ENCODE measurements at regions not wholly inside any gene's neighbourhood (a gene's known extent, or its start where the extent isn't known, plus 50 kb on each side); places are given as distances from the start of the nearest gene placed in this dataset.

DNA sequence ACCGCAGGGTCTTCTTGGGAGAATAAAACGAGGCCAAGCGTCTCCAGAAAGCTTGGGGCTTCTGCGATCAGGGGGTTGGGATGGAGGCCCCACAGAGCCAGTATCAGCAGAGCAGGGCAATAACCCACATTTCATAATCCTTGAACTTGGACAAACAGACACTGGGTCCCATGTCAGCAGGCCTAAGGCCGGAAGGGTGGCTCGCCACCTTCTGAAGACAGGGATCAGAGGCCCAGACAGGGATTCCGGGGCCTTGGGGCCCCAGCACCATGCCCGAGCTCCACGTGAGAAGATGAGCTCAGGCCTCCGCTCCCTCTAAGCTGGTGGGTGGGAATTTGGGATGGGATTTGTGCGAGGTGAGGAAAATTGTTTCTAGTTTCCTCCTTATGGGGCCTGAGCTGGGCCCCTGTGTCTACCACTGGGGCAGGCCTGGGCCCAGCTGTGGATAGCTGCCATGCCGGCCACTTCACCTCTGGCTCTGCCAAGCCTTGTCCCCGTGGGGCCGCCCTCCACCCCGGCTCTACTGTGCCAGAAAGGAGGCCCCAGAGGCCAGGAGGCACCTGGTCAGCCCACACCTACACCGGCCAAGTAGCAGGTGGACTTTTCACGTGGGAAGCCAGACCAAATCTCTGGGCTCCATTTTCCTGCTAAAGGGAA lies 67.2 kb upstream of the DLK1 start:
- no peak for DNase-seq

DNA sequence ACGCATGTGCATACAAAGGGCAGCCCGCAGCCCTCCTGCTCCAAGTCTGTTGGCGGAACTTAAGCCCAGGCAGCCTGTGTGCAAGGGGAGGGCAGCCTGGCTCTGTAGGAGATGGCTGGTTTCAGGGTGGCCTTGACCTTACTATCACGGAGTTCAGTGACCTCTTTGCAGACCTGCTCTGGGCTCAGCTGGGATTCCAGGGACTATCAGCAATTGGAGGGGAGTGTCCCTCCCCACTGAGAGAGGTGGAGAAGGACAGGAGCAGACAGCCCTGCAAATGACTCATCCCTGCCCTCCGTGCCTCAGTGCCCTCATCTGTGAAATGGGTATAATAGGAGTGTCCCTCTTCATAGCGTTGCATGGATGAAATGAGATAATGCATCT lies 66.2 kb upstream of the DLK1 start:
- no peak for DNase-seq

DNA sequence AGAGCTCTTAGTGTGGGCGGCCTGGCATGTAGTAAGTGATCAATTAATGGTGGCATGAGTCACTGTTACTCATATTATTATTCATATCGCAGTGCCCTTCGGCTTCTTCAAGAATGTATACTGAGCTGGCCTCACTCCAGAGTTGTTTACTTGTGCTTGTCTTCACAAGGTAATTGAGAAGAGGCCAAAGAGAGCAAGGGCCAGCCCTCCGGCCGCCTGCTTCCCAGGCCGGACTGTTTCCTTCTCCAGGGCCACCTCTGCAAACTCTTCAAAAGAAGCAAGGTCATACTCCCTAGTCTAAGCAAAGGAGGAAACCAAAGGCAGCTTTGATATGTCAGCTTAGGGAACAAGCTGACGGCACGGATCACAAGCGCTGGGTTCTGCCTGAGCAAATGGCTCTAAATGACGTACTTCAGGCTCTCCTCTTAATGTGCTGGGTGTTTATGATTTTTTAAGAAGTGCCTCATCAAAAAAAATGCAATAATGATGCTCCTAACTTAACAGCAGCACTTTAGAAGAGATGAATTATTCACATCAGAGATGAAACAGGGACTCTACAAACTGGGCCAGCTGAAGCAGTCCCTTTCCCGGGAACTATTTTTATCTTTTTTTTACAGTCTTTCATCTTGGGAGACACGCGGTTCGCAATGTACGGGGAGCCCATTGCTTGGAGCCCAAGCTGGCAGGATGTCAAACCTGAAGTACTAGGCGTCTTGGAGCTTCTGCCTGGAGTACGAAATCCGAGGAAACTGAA lies 65.6 kb upstream of the DLK1 start:
- DNase-seq, result no peak

DNA sequence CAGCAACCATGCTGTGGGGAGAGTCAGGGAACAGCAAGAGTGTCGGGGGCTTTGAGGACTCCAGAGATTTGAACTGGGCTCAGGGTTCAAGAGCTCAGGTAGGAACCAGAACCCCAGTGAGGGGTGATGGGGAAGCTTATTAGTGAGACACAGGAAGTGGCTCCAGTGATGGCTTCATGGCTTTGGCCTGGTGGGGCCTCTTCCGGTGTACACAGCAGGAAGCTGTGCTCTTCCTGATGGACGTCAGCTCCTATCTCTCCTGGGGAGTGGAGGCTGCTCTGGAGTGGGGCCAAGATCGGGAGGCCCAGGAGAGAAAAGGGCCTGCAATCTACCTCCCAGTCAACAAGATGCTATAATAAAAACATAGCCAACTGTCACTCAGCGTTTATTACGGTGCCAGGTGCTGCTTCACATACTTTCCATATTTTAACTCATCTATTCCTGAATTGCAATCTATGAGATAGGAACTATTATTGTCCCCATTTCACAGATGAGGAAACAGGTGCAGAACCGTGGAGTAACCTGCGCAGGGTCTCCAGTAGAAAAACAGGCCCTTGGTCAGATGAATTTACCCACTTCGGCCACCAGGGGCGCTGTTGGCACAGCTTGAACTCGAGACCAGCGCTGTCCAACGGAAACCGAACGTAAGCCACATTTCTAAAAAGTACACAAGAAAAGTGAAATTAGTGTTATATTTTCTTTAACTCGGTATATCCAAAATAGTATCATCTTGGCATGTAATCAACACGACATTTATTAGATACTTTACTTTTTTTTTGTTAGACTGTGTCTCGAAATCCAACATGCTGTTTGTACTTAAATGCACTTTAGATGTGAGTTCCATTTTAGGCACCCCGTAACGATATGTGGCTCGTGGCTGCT lies 63.6 kb upstream of the DLK1 start:
- peak; percentile 32 for DNase-seq

DNA sequence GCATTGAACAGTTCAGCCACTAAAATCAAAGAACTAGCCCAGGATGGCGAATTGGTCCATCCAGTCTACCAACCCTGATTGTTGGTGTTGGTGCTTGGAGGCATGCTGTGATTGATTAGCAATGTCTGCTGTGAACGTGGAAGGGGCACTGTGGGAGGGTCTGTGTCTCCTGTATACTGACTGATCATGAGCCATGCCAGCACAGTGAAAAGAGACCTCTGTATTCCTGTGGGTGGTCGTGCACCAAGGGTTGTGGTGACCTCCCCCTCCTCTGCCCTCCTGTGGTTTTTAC lies 63.0 kb upstream of the DLK1 start:
- DNase-seq, result no peak

DNA sequence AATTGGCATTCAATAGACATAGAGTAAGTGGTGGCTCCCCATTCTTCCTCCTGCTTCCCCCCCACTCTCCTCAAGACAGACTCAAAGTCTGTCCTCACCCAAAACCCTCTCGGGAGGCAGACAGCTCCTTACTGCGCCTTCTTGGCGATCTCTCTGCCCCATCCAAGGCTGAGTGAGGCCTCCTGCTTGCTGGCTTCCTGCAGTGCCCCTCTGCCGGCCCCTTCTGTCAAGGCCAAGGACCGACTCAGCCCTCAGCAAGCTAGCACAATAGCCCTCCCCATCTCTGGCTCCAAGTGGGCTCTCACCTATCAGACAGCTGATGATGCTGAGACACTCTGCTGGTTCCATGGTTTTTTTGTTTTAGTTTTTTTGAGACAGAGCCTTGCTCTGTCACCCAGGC lies 62.5 kb upstream of the DLK1 start:
- no peak for DNase-seq

DNA sequence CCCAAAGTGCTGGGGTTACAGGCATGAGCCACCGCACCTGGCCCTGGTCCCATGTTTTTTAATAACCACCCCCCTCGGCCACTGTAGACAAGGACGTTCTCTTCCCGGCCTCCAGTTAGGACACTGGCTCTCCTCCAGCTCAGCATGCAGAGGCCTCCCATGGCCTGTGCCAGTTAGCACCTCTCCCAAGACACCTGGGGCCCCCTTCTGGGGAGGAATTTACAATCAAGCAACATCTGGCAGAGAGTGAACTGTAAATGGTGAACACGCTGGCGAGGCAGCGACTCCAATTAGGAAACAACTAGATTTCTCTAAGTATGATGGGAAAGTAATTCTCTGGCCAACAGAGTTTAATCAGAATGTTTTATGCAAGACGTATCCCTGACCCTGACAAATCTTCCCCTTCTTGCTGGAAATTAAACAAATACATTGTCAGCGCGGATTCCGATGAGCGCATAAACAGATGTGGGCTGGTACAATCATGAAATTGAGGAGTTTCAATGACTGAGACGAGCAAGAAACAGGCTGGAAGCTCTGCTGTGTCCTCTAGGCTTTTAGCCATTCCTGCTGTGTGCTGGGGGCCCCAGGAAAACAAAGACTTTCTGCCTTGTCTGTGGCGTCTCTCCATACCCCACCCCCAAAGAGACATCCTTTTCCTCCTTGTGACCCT lies 61.7 kb upstream of the DLK1 start:
- no peak for DNase-seq

DNA sequence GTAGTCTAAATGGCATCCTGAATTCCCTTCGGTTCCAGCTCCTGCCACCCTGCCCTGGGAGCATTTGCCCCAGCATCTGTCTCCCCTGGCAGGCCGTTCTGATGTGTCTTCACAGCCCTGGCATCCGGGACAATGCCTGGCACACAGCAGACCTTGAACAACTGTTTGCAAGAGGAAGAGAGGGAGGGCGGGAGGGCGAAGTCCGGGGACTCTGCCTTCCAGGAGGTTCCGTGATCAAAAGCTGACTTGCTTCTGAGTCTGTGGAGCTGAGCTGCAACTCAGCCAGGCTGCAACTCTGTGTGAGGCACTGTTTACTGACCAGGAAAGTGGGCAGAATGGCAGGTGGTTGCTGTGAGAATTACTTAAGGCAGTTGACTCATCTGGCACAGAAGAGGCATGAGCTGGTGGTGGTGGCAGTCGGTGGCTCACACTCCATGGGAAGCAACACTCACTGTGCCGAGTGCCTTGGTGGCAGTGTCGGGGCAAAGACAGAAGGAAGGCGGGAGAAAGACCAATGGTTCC lies 61.1 kb upstream of the DLK1 start:
- DNase-seq, result no peak

DNA sequence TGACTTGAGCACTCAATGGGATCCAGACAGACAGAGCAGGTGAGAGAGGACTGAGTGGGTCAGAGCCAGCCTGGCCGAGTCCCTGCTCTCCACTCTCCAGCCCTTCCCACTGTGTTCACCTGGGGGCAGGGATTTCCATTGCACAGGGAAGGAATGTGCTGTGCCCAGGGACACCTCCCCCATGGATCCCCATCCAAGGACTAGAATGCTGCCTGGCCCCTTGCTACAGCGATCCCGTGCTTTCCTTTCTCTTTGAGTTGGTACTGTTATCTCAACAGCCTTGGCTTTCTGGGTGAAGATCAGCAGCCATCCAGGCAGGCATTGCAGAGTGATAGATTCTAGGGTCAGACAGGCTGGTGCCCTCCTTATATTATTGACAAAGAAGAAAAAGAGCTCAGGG lies 60.3 kb upstream of the DLK1 start:
- no peak for DNase-seq

DNA sequence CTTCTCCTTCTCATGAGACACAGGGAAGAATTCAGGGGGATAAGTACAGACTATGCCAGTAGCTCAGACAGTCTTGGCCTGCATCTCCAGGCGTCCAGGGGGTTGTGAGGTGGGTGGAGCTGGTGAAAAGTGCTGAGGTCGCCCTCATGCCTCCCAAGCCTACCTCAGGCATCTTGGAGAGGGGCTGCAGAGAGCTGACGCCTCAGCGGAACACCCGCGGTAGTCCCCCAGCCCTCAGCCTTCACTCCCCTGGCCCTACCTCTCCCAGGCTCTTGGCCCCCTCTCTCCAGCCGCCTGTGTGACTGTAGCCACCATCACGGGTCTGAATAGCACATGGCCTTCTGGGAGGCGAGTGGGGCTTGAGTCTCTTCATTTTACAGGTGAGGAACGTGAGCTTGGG lies 59.8 kb upstream of the DLK1 start:
- no peak for DNase-seq

DNA sequence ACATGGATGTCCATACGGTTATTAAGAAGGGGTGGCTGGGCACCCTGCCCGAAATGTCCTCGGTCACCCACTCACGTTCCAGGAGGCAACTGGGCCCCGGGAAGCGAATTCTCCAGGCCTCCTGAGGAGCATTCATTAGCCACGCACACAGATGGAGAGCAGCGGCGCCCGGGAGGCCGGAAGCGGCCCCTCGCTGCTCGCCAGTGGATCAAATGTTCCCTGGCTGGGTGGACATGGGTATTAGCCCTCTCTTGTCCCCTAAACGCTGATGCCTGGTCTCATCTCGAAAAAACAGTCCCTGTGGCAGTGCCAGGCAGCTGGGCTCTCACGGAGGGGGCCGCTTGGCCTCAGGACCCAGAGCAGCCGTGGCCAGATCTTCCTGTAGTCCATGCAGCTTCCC lies 59.0 kb upstream of the DLK1 start:
- DNase-seq, result no peak

DNA sequence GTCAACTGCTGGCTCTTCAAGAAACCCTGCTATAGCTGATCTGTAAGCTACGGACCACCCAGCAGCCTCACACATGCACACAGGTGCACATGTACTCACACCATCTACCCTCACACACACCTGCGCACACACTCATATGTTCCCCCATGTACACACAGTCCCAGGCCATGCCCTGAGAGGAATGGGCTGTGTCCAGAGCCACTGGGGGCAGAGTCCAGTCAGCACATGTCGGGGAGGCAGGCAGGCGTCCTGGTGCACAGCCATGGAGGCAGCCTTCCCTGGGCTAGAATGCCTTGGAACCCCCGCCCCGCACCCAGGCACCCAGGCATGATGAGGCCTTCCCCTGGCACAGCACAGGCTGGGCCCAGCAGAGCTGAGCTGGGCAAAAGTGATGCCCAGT lies 58.3 kb upstream of the DLK1 start:
- no peak for DNase-seq

DNA sequence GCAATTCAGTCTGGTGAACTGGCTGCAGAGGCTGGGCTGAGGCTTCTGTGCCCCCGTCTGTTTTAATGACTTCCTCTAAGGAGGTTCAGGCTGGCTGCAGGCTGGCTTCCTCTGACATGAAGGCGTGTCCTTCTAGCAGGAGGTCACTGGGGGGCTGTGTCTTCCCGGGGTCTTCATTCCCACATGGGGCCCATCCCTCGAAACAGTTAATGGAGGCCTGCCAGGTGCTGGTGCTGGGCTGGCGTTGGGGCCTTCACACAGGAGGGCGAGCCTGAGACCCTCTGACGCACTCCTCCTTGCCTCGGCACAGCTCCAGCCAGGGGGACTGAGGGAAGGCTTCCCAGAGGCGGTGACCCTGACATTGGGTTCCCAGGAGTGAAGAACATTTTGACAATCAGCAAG lies 57.7 kb upstream of the DLK1 start:
- DNase-seq, result no peak

DNA sequence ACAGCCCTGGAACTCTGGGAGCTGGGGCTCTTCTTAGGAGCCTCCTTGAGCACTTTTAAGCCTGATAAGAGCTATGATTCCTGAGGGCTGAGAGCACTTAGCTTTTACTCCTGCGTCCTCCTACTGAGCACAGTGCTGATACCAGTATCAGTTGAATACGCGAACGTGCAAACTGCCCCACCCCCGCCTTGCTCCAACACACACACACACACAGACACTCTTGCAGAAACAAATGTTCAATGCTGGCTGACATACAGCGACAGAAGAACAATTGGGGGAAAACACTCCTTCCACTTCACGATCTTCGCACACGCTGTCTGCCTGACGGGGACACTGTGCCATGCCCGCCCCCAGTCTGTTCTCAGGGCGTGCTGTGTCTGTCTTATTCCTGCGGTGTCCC lies 57.2 kb upstream of the DLK1 start:
- no peak for DNase-seq

DNA sequence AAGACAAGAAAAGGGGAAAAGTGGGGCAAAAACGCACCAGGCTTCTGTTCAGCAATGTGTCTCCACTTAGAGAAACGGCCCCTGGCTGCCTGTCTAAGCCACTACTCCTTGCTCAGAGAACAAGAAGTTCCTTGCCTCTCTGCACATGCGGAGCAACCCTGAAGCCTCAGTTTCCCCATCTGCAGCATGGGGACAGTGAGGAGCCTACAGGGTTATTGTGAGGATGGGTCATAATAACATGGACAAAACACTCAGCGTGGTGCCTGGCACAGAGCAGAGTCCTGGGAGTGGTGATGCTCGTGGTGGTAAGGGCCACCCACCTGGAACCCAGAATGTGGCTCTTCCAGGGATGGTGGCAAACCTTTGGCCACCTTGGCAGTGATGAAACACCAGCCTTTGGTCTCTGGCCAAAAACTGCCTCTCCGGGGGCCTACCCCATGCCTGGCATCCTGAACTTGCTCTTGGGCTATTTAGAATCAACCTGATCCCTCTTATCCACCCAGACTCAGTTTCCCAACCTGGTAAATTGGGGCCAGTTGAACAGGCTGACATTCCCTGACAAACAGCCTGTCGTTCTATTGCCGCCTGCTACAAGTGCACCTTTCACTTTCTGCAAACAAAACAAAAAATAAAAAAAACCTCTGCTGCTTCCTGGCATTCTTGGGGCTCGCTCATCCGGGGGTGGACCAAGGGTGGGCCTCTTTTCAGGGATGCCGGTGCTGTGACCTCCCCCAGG lies 56.5 kb upstream of the DLK1 start:
- no peak for DNase-seq

DNA sequence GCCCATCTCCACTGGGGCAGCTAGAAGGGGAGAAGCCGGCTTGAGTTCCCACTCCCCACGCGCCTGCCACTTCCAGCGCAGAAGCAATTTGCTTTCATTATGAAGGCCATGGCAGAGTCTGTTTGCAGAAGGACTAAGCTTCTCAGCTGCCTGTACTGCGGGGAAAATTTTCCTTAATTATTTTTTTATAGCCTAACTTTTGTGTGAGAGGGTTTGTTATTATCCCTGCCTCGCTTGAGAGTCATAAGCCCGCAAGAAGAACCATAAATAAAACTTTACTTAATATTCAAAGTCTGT lies 56.0 kb upstream of the DLK1 start:
- DNase-seq, result no peak

DNA sequence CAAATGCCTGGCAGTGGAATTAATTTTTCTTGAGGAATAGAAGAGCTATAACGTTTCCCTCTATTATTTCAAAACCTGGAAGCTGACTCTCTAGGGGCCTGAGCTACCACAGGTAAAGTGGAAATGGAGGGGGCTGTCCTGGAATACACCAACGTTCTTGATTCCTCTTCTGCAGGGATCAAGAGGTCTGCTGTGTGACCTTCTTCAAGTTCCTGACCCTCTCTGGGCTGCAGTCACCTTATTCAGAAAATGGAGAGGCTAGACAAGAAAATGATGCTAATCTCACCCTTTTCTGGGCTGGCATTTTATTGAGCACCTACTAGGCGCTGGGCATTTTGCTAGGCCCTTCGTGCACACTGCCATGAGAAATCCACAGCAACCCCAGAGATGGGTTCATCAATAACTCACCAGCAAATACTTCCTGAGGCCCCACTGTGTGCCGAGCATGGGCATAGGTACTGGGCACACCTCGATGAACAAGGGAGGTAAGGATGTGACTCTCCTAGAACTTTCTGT lies 55.2 kb upstream of the DLK1 start:
- DNase-seq, result no peak

DNA sequence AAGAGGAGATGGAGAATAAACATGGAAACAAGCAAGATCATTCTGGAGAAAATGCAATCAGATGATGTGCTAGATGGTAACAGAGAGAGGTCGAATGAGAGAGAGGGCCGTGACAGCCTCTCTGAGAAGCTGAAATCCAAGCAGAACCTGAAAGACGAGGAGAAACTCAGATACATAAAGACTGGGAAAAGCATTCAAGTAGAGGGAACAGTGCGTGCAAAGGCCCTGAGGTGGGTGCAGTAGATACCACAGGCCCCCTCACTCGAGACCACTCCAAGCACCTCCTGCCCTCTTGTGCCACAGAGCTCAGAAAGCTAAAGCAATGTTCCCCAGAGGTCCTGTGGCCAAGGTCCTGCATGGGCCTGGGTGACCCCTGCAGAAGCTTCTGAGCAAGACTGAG lies 54.8 kb upstream of the DLK1 start:
- no peak for DNase-seq

DNA sequence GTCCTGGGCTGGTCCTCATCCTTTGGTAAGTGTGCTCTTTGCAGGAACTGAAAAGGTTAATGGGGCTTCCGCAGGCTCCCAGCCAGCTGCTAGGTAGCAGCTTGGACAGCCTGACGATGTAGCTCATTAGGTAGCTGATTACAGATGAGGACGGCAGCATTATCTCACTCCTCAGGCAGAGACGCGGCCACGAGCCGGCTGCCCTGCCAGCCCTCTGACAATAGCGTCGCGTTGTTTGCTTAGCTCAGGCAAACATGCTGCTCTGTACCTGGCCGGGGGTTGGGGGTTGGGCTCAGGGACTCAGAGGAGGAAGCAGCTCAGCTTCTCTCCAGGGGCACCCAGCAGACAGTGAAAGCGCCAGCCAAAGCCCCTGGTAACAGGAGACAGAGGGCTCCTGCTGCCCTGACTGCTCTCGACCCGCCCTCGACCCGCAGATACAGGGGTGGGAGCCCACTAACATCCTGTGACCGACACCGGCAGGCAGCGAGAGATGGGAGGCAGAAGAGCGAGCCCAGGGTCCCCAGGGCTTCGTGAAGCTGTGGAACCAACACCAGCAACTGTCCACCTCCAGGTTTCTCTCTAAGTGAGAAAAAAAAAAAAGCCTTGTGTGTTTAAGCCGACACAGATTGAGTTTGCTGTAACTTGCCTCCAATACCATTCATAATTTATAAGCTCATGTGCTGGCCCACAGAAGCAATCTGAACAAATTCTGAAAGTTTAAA lies 53.4 kb upstream of the DLK1 start:
- no peak for DNase-seq

DNA sequence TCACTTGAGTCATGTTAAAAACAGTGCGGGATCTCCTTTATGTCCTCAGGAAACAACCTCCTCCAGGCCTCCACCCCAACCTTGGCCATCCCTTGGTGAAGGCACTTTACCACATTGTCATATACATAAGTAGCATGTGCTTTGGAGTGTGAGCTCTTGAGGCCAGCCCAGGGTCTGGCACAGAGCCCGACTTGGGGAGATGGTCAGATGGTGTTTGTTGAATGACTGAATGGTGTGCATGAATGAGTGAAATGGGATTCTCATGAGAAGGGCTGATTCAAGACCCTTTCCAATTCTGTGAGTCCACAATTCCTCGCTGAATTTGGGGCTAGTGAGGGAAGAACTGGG lies 52.9 kb upstream of the DLK1 start:
- DNase-seq, result no peak

DNA sequence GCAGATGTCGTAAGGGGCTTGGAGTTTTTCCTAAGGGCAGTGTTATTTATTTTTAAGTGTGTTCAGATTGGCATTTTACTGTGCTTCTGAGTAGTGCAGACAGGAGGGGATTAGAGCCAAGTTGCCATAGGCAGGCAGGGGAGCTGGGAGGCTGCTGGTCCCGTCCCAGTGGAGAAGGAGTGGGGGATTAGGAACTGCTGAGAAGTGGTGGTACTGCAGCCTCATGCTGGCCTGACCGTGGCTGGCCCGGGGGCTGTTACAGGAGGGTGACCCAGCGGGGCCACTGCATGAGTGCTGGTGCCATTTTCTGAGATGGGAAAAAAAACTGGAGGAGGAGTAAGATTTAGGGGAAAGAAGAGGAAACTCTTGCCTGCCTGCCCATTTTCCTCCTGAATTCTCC lies 52.3 kb upstream of the DLK1 start:
- no peak for DNase-seq

Measured in effector CD8-positive, alpha-beta T cell (primary cell).